Tibial nerve (tissue), 3 donors: ENCODE measurements at regions not wholly inside any gene's neighbourhood (a gene's known extent, or its start where the extent isn't known, plus 50 kb on each side); places are given as distances from the start of the nearest gene placed in this dataset.

Experiments
- CTCF ChIP-seq, 5 experiments: fragments of 200-600 bp in 3 of 5; fragments of 450-650 bp in 2 of 5; sonication (generic) in 3 of 5; IDR thresholded peaks; one replicate each; pipeline ENCODE4 v1.5.1; 2016 to 2019; ENCODE audit warnings: antibody characterized with exemption in 5 of 5, mild to moderate bottlenecking in 3 of 5, moderate library complexity in 2 of 5
- POLR2A ChIP-seq, 2 donors: fragments of 450-650 bp; IDR thresholded peaks; one replicate each; pipeline ENCODE4 v1.6.1; 2017; ENCODE audit warnings: antibody characterized with exemption in 2 of 2, mild to moderate bottlenecking in 2 of 2, moderate library complexity in 2 of 2

- TF ChIP-seq CTCF (IDR thresholded peaks at IDR 0.05) (no peak), POLR2A (IDR thresholded peaks at IDR 0.05) (no peak)
Observed at GRCh38 chr20:47412083-47412482, 55.6 kb upstream of the ZMYND8 start.
